Body of pancreas (tissue), 4 donors: ENCODE measurements at regions not wholly inside any gene's neighbourhood (a gene's known extent, or its start where the extent isn't known, plus 50 kb on each side); places are given as distances from the start of the nearest gene placed in this dataset.

Source experiments
- POLR2A ChIP-seq, 3 donors: fragments of 450-650 bp; IDR thresholded peaks; one replicate each; pipeline ENCODE4 v1.6.1; 2016; ENCODE audit warnings: antibody characterized with exemption in 3 of 3, mild to moderate bottlenecking in 2 of 3
- TF ChIP-seq, protein P1 (sequence below), 7 experiments: fragments of 450-650 bp in 4 of 7; fragments of 200-600 bp in 3 of 7; sonication (generic) in 3 of 7; IDR thresholded peaks; one replicate each; pipeline ENCODE4 v1.5.1; 2016 to 2019; ENCODE audit warnings: antibody characterized with exemption in 7 of 7

DNA sequence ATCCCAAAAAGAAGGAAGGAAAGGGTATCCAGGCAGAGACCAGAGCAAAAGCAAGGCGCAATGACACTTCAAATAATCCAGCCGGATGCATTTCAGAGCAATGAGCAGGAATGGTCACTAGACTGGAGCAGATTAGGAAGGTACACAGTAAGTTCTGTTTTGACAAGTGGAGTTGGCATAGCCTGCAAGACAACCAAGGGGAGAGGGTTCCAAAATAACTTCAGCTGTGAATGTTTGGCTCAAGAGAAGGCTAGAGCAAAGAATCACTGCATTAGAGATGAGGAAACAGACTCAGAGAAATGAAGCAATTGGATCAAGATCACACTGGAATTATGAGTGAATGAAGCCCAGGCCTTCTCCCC is 90.0 kb upstream of the EGFL6 start:
- TF ChIP-seq, protein P1, sequence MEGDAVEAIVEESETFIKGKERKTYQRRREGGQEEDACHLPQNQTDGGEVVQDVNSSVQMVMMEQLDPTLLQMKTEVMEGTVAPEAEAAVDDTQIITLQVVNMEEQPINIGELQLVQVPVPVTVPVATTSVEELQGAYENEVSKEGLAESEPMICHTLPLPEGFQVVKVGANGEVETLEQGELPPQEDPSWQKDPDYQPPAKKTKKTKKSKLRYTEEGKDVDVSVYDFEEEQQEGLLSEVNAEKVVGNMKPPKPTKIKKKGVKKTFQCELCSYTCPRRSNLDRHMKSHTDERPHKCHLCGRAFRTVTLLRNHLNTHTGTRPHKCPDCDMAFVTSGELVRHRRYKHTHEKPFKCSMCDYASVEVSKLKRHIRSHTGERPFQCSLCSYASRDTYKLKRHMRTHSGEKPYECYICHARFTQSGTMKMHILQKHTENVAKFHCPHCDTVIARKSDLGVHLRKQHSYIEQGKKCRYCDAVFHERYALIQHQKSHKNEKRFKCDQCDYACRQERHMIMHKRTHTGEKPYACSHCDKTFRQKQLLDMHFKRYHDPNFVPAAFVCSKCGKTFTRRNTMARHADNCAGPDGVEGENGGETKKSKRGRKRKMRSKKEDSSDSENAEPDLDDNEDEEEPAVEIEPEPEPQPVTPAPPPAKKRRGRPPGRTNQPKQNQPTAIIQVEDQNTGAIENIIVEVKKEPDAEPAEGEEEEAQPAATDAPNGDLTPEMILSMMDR (IDR thresholded peaks at IDR 0.05) = no peak
- no peak for TF ChIP-seq POLR2A (IDR thresholded peaks at IDR 0.05)
